GM12864 (cell line): ENCODE measurements at regions not wholly inside any gene's neighbourhood (a gene's known extent, or its start where the extent isn't known, plus 50 kb on each side); places are given as distances from the start of the nearest gene placed in this dataset.
"Not testable (repeated sequence)": the region's sequence is repeated elsewhere in the genome, so short reads cannot be mapped to it uniquely, and the experiment has no call there.

Experiments used
- DNase-seq: peaks from one replicate; pipeline ENCODE4 v3.0.0-alpha.2; 2011; ENCODE audit warnings: low read depth
- H3K4me3 ChIP-seq: 2 replicates; pipeline ENCODE4 v1.5.1; 2011; ENCODE audit warnings: mild to moderate bottlenecking, low read depth, low read length, control low read depth
- CTCF ChIP-seq: IDR thresholded peaks from 2 replicates; pipeline ENCODE4 v1.5.1; 2011; ENCODE audit warnings: low read depth, mild to moderate bottlenecking, moderate library complexity, low read length, control low read depth, inconsistent platforms; ENCODE audit errors: missing control alignments

DNA sequence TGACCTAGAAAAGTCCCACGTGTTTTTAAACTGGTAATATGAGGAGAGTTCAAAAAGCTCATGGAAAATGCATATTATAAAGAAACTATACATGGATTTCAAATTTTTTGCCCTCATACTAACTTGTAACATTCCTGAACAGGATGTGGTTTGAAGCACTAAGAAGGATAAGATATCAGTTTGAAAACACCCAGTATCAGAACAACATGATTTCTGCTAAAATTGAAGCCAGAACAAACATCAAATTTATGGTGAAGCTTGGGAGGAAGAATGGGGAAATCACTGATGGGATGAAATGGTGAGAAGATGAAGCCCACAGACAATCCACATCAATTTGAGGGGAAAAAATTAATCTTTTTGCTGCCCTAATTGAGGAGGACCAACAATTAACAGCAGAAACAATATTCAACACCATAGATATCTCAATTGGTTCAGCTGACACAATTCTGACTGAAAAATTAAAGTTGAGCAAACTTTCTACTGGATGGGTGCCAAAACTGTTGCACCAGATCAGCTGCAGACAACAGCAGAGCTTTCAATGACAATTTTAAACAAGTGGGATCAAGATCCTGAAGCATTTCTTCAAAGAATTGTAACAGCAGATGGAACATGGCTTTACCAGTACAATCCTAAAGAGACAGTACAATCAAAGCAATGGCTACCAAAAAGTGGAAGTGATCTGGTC is 113.2 kb upstream of the SNX2 start:
- no peak overlapping the region for H3K4me3 ChIP-seq
- no peak for TF ChIP-seq CTCF
- DNase-seq, result no peak

DNA sequence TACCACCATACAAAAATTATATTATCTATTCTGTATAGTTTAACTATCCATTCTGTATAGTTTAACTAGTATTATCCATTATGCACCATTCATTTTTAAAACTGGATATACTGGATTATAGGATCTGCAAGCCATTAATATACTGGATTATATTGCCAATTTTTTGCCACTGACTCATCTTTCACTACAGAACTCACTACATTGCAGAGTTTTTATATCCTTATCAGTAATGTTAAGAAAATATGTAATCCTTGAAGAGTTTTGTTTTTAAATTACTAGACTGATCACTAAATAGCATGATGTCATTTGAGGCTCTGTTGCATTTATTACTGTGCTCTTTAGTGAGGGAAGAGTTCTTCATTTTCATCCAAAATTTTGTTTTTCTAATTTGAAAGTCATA is 109.8 kb upstream of the SNX2 start:
- TF ChIP-seq CTCF, result no peak
- no peak overlapping the region for H3K4me3 ChIP-seq
- DNase-seq, result no peak

DNA sequence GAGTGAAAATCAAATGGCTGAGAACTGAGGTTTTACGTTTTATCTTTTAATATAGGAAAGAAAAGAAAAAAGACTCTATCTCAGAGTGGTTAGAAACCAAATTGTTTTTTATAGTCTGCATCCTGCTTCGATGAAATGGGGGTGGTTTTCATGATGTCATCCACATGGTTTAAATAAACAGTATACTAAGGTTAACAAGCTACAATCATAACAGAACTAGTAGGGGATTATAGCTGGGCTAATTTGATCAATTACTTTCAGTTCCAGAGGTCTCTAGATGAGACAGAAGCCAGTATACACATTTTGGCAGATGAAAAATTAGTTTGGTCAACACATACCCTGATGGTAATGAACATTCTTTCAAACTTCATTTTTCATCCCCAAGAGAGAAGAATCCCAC is 106.3 kb upstream of the SNX2 start:
- TF ChIP-seq CTCF, result no peak
- H3K4me3 ChIP-seq, result no peak overlapping the region
- no peak for DNase-seq

- DNase-seq, H3K4me3 ChIP-seq: not testable (repeated sequence)
Observed at GRCh38 chr5:122669709-122670108, 105.2 kb upstream of the SNX2 start.

- TF ChIP-seq CTCF, result no peak
- no peak for DNase-seq
- no peak overlapping the region for H3K4me3 ChIP-seq
Observed at GRCh38 chr5:122673343-122673742, 101.5 kb upstream of the SNX2 start.

- H3K4me3 ChIP-seq, result no peak overlapping the region
- DNase-seq, result no peak
- TF ChIP-seq CTCF, result no peak
Observed at GRCh38 chr5:122674385-122674784, 100.5 kb upstream of the SNX2 start.

- TF ChIP-seq CTCF, result no peak
- no peak for DNase-seq
- H3K4me3 ChIP-seq, result no peak overlapping the region
Observed at GRCh38 chr5:122680623-122681350, 94.1 kb upstream of the SNX2 start.
